A673 (cell line): ENCODE measurements at regions not wholly inside any gene's neighbourhood (a gene's known extent, or its start where the extent isn't known, plus 50 kb on each side); places are given as distances from the start of the nearest gene placed in this dataset.

Source experiments
- CTCF ChIP-seq: fragments of 300-800, 200-600 bp; sonication (generic); conservative IDR thresholded peaks from 2 replicates; pipeline ENCODE4 v1.5.1; 2017; ENCODE audit warnings: low read depth, mild to moderate bottlenecking, antibody characterized with exemption, low read length, moderate library complexity, mixed read lengths
- EZH2 ChIP-seq: fragments of 200-600 bp; sonication (generic); IDR thresholded peaks from 2 replicates; pipeline ENCODE4 v1.6.1; 2017; ENCODE audit warnings: borderline replicate concordance, low read depth, mild to moderate bottlenecking, mixed read lengths, antibody characterized with exemption, low read length; ENCODE audit not compliant: poor library complexity, severe bottlenecking

GRCh38 chr15:36525430-36525829, 54.0 kb upstream of the CDIN1 start:
- TF ChIP-seq EZH2, result no peak
- no peak for TF ChIP-seq CTCF
